ENCODE measurements at regions not wholly inside any gene's neighbourhood (a gene's known extent, or its start where the extent isn't known, plus 50 kb on each side); places are given as distances from the start of the nearest gene placed in this dataset.
A peak's percentile ranks its signal among the peaks of the same experiment; 100 is the strongest.
"Not testable (repeated sequence)": the region's sequence is repeated elsewhere in the genome, so short reads cannot be mapped to it uniquely, and the experiment has no call there.

DNA sequence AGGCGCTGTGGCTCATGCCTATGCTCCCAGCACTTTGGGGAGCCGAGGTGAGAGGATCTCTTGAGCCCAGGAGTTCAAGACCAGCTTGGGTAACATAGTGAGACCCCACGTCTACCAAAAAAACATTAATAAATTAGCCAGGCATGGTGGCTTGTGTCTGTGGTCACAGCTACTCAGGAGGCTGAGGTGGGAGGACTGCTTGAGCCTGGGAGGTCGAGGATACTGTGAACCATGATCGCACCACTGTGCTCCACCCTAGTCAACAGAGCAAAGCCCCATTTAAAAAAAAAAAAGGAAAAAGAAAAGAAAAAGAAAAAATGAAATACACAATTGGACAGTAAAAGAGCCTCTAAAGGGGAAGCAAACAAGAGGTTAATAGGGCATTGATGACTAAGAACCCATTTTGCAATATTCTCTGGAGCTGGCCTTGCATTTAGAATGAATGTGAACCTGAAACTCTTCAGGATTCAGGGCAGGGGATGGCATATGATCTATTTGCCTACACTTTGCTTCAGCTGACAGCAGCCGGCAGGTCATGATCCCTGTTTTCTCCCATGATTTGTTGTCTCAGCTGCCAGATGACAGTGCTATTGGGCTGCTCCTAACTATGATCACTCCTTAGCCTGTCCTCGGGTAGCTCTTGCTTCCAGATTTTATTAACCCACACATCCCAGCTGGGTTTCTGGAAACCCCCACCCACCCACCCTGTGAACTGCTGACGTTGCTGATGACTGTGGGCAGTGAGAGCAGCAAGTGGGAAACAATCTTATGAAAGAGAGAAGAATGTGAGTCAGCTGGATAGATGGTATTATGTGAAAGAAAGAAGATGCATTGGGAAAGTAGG lies 83.8 kb upstream of the ELOVL5 start:
- WGBS (ENCODE audit: insufficient coverage), result 80% methylated on average over 2 of the region's 8 CpGs
- H3K9me3 ChIP-seq (ENCODE audit: control insufficient read depth, insufficient read depth, low read length), result no peaks in the 10 kb centered on the region
- H3K27ac ChIP-seq (ENCODE audit: low read depth, low read length), result no peak overlapping the region
- H3K4me3 ChIP-seq (ENCODE audit: low read depth, low read length), result no peak overlapping the region
- no peaks in the 10 kb centered on the region for H3K4me1 ChIP-seq (ENCODE audit: control insufficient read depth, insufficient read depth, low read length)
- no peaks in the 10 kb centered on the region for H3K27me3 ChIP-seq (ENCODE audit: control insufficient read depth, insufficient read depth, low read length)
- DNase-seq (ENCODE audit: low read depth in 4 of 6, low spot score in 6 of 6), result peak in 2 of 6 donors; percentile 10 to 18
- H3K36me3 ChIP-seq (ENCODE audit: control insufficient read depth, insufficient read depth, low read length), result no peaks in the 10 kb centered on the region

DNA sequence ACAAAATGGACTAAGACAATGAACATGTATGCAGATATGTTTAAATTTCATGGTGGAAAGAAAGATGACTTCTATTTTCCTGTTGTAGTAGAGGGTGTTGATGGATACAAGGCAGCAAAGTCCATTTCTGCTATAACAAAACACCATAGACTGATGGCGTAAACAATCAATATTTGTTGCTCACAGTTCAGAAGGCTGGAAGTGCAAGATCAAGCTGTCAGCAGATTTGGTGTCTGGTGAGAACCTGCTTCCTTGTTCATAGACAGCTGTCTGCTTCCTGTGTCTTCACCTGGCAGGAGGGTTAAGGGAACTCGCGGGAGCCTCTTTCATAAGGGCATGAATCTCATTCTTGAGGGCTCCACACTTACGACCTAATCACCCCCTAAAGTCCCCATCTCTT lies 83.0 kb upstream of the ELOVL5 start:
- Histone ChIP-seq H3K4me3 (ENCODE audit: low read depth, low read length) (no peak overlapping the region), H3K27me3 (ENCODE audit: control insufficient read depth, insufficient read depth, low read length) (no peaks in the 10 kb centered on the region), H3K27ac (ENCODE audit: low read depth, low read length) (no peak overlapping the region), H3K36me3 (ENCODE audit: control insufficient read depth, insufficient read depth, low read length) (no peaks in the 10 kb centered on the region), H3K4me1 (ENCODE audit: control insufficient read depth, insufficient read depth, low read length) (no peaks in the 10 kb centered on the region), H3K9me3 (ENCODE audit: control insufficient read depth, insufficient read depth, low read length) (no peaks in the 10 kb centered on the region)
- DNase-seq (ENCODE audit: low read depth in 4 of 6, low spot score in 6 of 6), result no peak
- 80% methylated on average over 2 of the region's 4 CpGs for WGBS (ENCODE audit: insufficient coverage)

DNA sequence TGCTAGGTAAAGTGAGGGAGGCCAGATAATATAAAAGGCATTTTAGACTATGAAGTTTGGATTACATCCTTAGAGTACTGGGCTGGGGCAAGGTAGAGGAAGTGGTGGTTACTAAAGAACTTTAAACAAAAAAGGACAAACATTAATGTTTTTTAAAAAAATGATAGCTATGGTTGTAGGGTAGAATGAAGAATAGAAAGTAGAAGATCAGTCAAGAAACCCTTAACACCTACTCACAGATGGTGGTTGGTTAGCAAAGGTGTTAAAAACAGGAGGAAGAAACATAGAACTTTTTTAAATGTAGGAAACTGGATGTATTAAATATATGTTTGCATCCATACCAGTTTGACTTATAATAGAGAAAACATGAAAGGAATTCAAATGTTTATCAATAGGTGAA lies 80.7 kb upstream of the ELOVL5 start:
- no peak overlapping the region for H3K4me3 ChIP-seq (ENCODE audit: low read depth, low read length)
- no peak for DNase-seq (ENCODE audit: low read depth in 4 of 6, low spot score in 6 of 6)
- H3K9me3 ChIP-seq (ENCODE audit: control insufficient read depth, insufficient read depth, low read length), result no peaks in the 10 kb centered on the region
- H3K27ac ChIP-seq (ENCODE audit: low read depth, low read length), result no peak overlapping the region
- no peaks in the 10 kb centered on the region for H3K27me3 ChIP-seq (ENCODE audit: control insufficient read depth, insufficient read depth, low read length)
- H3K4me1 ChIP-seq (ENCODE audit: control insufficient read depth, insufficient read depth, low read length), result no peaks in the 10 kb centered on the region
- no peaks in the 10 kb centered on the region for H3K36me3 ChIP-seq (ENCODE audit: control insufficient read depth, insufficient read depth, low read length)

DNA sequence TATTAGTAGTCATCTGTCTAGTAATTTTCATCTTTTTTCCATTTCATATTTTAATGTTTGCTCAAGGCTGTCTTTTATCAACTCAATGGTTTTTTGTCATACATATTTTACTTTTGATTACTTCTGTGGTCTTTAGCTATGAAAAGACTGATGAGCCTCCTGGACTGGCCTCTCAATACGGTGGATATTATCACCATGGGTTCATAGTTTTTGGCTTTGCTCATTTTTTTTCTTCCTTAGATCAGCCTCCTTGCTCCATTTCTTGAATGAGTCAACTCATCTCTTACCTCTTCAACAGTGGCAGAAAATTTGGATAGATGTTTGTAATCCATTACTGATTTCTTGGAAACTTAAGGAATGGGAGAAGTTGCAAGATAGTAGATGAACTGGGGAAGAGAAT lies 80.1 kb upstream of the ELOVL5 start:
- H3K36me3 ChIP-seq (ENCODE audit: control insufficient read depth, insufficient read depth, low read length), result no peaks in the 10 kb centered on the region
- WGBS (ENCODE audit: insufficient coverage), result no CpG with 5 or more reads among the region's 1 CpG
- no peak for DNase-seq (ENCODE audit: low read depth in 4 of 6, low spot score in 6 of 6)

GRCh38 chr6:53426667-53427270 lies 78.0 kb upstream of the ELOVL5 start:
- no peak for DNase-seq (ENCODE audit: low read depth in 4 of 6, low spot score in 6 of 6)
- no peaks in the 10 kb centered on the region for H3K4me1 ChIP-seq (ENCODE audit: control insufficient read depth, insufficient read depth, low read length)
- H3K9me3 ChIP-seq (ENCODE audit: control insufficient read depth, insufficient read depth, low read length), result no peaks in the 10 kb centered on the region
- no peak overlapping the region for H3K27ac ChIP-seq (ENCODE audit: low read depth, low read length)
- no peaks in the 10 kb centered on the region for H3K27me3 ChIP-seq (ENCODE audit: control insufficient read depth, insufficient read depth, low read length)
- WGBS (ENCODE audit: insufficient coverage), result 83% methylated on average over 1 of the region's 4 CpGs
- no peak overlapping the region for H3K4me3 ChIP-seq (ENCODE audit: low read depth, low read length)
- no peaks in the 10 kb centered on the region for H3K36me3 ChIP-seq (ENCODE audit: control insufficient read depth, insufficient read depth, low read length)

More for the DNA sequence above, 80.1 kb upstream of the ELOVL5 start:
- Histone ChIP-seq H3K9me3 (ENCODE audit: control insufficient read depth, insufficient read depth, low read length) (no peaks in the 10 kb centered on the region), H3K4me1 (ENCODE audit: control insufficient read depth, insufficient read depth, low read length) (no peaks in the 10 kb centered on the region), H3K4me3 (ENCODE audit: low read depth, low read length) (no peak overlapping the region), H3K27me3 (ENCODE audit: control insufficient read depth, insufficient read depth, low read length) (no peaks in the 10 kb centered on the region), H3K27ac (ENCODE audit: low read depth, low read length) (no peak overlapping the region)

DNA sequence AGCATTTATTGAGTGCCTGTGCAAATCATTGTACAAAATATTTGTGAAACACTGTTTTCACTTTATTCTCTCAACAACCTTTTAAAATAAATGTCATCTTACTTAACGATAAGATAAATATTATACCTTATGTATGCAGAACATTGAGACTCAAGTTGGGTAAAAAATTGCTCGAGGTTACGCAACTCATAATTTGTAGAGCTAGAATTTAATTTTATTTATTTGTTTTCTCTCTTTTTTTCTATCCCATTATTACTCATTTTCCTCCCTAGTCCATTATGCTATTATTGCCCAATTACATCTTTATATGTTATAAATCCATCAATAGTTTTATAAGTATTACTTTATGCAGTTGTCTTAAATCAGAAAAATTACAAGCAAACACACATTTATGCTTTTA lies 77.4 kb upstream of the ELOVL5 start:
- no peak overlapping the region for H3K27ac ChIP-seq (ENCODE audit: low read depth, low read length)
- H3K4me3 ChIP-seq (ENCODE audit: low read depth, low read length), result no peak overlapping the region
- H3K27me3 ChIP-seq (ENCODE audit: control insufficient read depth, insufficient read depth, low read length), result no peaks in the 10 kb centered on the region
- no peaks in the 10 kb centered on the region for H3K4me1 ChIP-seq (ENCODE audit: control insufficient read depth, insufficient read depth, low read length)
- DNase-seq (ENCODE audit: low read depth in 4 of 6, low spot score in 6 of 6), result no peak
- H3K9me3 ChIP-seq (ENCODE audit: control insufficient read depth, insufficient read depth, low read length), result no peaks in the 10 kb centered on the region
- WGBS (ENCODE audit: insufficient coverage), result no CpG with 5 or more reads among the region's 3 CpGs
- H3K36me3 ChIP-seq (ENCODE audit: control insufficient read depth, insufficient read depth, low read length), result no peaks in the 10 kb centered on the region

DNA sequence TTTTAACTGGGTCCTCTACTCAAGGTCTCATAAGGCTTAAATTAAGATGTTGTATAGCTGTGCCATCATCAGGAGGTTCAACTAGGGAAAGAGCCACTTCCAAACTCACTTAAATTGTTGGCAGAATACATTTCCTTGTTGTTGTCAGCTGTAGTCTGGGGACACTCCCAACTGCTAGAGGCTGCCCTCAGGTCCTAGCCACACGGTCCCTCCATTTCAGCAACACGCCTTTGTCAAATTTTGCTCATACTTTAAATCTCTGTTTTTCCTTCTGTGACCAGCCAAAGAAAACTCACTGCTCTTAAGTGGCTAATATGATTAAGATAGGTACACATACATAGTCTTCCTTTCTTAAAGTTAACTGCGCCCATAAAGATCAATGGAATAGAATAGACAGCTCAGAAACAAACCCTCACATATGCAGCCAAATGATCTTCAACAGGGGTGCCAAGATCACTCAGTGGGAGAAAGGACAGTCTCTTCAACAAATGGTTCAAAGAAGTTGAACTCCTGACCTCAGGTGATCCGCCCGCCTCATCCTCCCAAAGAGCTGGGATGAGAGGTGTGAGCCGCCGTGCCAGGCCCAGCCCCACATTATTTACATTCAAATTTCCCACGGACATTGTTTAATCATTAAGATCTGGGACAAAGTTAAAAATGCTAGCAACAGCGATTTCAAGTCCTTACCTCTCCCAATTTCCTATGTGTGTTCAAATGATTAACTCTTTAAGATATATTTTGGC lies 76.4 kb upstream of the ELOVL5 start:
- no peaks in the 10 kb centered on the region for H3K9me3 ChIP-seq (ENCODE audit: control insufficient read depth, insufficient read depth, low read length)
- no peak for DNase-seq (ENCODE audit: low read depth in 4 of 6, low spot score in 6 of 6)
- H3K4me3 ChIP-seq (ENCODE audit: low read depth, low read length), result no peak overlapping the region
- no peak overlapping the region for H3K27ac ChIP-seq (ENCODE audit: low read depth, low read length)
- WGBS (ENCODE audit: insufficient coverage), result no CpG with 5 or more reads among the region's 9 CpGs
- H3K36me3 ChIP-seq (ENCODE audit: control insufficient read depth, insufficient read depth, low read length), result no peaks in the 10 kb centered on the region
- H3K4me1 ChIP-seq (ENCODE audit: control insufficient read depth, insufficient read depth, low read length), result no peaks in the 10 kb centered on the region
- no peaks in the 10 kb centered on the region for H3K27me3 ChIP-seq (ENCODE audit: control insufficient read depth, insufficient read depth, low read length)

GRCh38 chr6:53424300-53424699 lies 75.5 kb upstream of the ELOVL5 start:
- Histone ChIP-seq H3K27me3 (ENCODE audit: control insufficient read depth, insufficient read depth, low read length) (no peaks in the 10 kb centered on the region), H3K4me1 (ENCODE audit: control insufficient read depth, insufficient read depth, low read length) (no peaks in the 10 kb centered on the region), H3K4me3 (ENCODE audit: low read depth, low read length) (no peak overlapping the region), H3K27ac (ENCODE audit: low read depth, low read length) (no peak overlapping the region), H3K36me3 (ENCODE audit: control insufficient read depth, insufficient read depth, low read length) (no peaks in the 10 kb centered on the region), H3K9me3 (ENCODE audit: control insufficient read depth, insufficient read depth, low read length) (no peaks in the 10 kb centered on the region)
- DNase-seq (ENCODE audit: low read depth in 4 of 6, low spot score in 6 of 6), result no peak

DNA sequence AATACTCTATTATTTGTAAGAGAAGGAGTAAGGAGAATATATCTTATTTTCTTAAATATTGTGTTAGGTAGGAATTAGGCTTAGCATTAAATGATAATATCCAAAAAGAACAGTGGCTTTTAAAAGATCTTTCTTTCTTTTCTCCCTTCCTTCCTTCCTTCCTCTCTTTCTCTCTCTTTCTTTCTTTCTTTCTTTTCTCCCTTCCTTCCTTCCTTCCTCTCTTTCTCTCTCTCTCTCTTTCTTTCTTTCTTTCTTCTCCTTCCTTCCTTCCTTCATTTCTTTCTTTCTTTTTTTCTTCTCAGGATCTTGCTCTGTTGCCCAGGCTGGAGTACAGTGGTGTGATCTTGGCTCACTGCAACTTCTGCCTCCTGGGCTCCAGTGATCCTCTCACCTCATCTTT lies 74.8 kb upstream of the ELOVL5 start:
- H3K27ac ChIP-seq (ENCODE audit: low read depth, low read length); H3K27me3 ChIP-seq (ENCODE audit: control insufficient read depth, insufficient read depth, low read length); H3K9me3 ChIP-seq (ENCODE audit: control insufficient read depth, insufficient read depth, low read length); H3K4me3 ChIP-seq (ENCODE audit: low read depth, low read length); H3K4me1 ChIP-seq (ENCODE audit: control insufficient read depth, insufficient read depth, low read length); H3K36me3 ChIP-seq (ENCODE audit: control insufficient read depth, insufficient read depth, low read length); DNase-seq (ENCODE audit: low read depth in 4 of 6, low spot score in 6 of 6): not testable (repeated sequence)

DNA sequence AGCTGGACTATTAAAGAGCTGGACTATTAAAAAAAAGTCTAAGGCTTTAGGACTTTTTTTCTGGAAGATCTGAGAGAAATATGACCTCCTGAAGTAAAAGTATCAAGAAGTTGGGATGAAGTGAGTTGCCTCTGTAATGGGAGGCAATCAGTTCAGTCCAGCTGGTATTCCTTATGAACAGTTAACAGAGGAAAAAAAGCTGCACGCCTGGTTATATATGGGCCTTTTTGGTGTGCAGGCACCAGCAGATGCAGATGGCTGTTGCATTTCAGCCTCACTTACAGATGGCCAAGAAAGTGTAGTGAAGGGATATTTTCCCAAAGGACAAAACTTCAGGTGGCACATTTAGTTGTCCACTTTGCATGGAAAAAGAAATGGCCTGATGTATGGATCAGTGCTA lies 70.3 kb upstream of the ELOVL5 start:
- WGBS (ENCODE audit: insufficient coverage), result 100% methylated on average over 1 of the region's 1 CpG
- Histone ChIP-seq H3K27ac (ENCODE audit: low read depth, low read length) (no peak overlapping the region), H3K27me3 (ENCODE audit: control insufficient read depth, insufficient read depth, low read length) (no peaks in the 10 kb centered on the region), H3K36me3 (ENCODE audit: control insufficient read depth, insufficient read depth, low read length) (no peaks in the 10 kb centered on the region), H3K4me3 (ENCODE audit: low read depth, low read length) (no peak overlapping the region), H3K4me1 (ENCODE audit: control insufficient read depth, insufficient read depth, low read length) (no peaks in the 10 kb centered on the region), H3K9me3 (ENCODE audit: control insufficient read depth, insufficient read depth, low read length) (no peaks in the 10 kb centered on the region)
- DNase-seq (ENCODE audit: low read depth in 4 of 6, low spot score in 6 of 6), result no peak

All from spinal cord (tissue), 9 donors.